Activated B cell treated with CpG ODN at 0.5 μM for 24 hours (primary cell): ENCODE measurements at regions not wholly inside any gene's neighbourhood (a gene's known extent, or its start where the extent isn't known, plus 50 kb on each side); places are given as distances from the start of the nearest gene placed in this dataset.
"Not testable (repeated sequence)": the region's sequence is repeated elsewhere in the genome, so short reads cannot be mapped to it uniquely, and the experiment has no call there.

ENCODE experiments used
- ATAC-seq: fragments of 200-7000 bp; cut with Tn5 transposase; one replicate; pipeline ENCODE4 v1.10.0; 2021; ENCODE audit warnings: low read depth, mild to moderate bottlenecking, moderate library complexity
- CTCF ChIA-PET: fragments of 350-600 bp; sonication (Branson Sonifier 250); formaldehyde crosslinking; loops from one replicate; lab custom pipeline; 2021; ENCODE audit warnings: antibody characterized with exemption; lab: Charles Lee
- POLR2A ChIA-PET: fragments of 350-600 bp; sonication (Branson Sonifier 250); formaldehyde crosslinking; loops from one replicate; lab custom pipeline; 2021; ENCODE audit warnings: antibody characterized with exemption; lab: Charles Lee
- DNase-seq: peaks from one replicate; pipeline ENCODE4 v3.0.0; 2022
- H3K27ac Mint-ChIP-seq: one replicate; pipeline ENCODE4 v1.8.0; 2020; ENCODE audit warnings: mixed read lengths
- H3K27me3 Mint-ChIP-seq: one replicate; pipeline ENCODE4 v1.8.0; 2021; ENCODE audit warnings: mixed read lengths
- H3K36me3 Mint-ChIP-seq: one replicate; pipeline ENCODE4 v1.8.0; 2021; ENCODE audit warnings: low read depth, mixed read lengths
- H3K4me1 Mint-ChIP-seq: one replicate; pipeline ENCODE4 v1.8.0; 2021; ENCODE audit warnings: mixed read lengths
- H3K4me3 Mint-ChIP-seq: one replicate; pipeline ENCODE4 v1.8.0; 2020; ENCODE audit warnings: mild to moderate bottlenecking, mixed read lengths
- H3K9me3 Mint-ChIP-seq: one replicate; pipeline ENCODE4 v1.8.0; 2020; ENCODE audit warnings: mixed read lengths
- CTCF ChIP-seq: fragments of 200-600 bp; IDR thresholded peaks from one replicate; pipeline ENCODE4 v1.8.0; 2022; ENCODE audit warnings: antibody characterized with exemption, mild to moderate bottlenecking
- intact Hi-C: fragments of 100-400 bp; cut with micrococcal nuclease; formaldehyde crosslinking; loops from one replicate; pipeline ENCODE4 v1.15.1; 2024

- ATAC-seq, result no peak
- Mint-ChIP-seq H3K27me3 (no peaks in the 10 kb centered on the region), H3K4me3 (no peak overlapping the region), H3K4me1 (no peaks in the 10 kb centered on the region), H3K9me3 (peaks cover 3% of the 10 kb centered on the region), H3K36me3 (no peaks in the 10 kb centered on the region), H3K27ac (no peak overlapping the region)
- POLR2A ChIA-PET, result no interaction called here
- CTCF ChIA-PET, result no interaction called here
- DNase-seq, result no peak
- intact Hi-C loops, result no loop called here
- TF ChIP-seq CTCF, result no peak
Measured at GRCh38 chr3:75300606-75301005, 363.5 kb upstream of the FRG2C start.

- ATAC-seq, POLR2A ChIA-PET, CTCF ChIA-PET, H3K27me3 Mint-ChIP-seq, H3K4me3 Mint-ChIP-seq, H3K36me3 Mint-ChIP-seq, H3K27ac Mint-ChIP-seq, intact Hi-C loops, DNase-seq, H3K4me1 Mint-ChIP-seq, H3K9me3 Mint-ChIP-seq: not testable (repeated sequence)
Measured at GRCh38 chr3:75301050-75301449, 363.1 kb upstream of the FRG2C start.

GRCh38 chr3:75303741-75304140 lies 360.4 kb upstream of the FRG2C start:
- no peak for ATAC-seq
- Mint-ChIP-seq H3K9me3 (peaks cover under 1% of the 10 kb centered on the region), H3K27ac (no peak overlapping the region), H3K4me1 (no peaks in the 10 kb centered on the region), H3K36me3 (no peaks in the 10 kb centered on the region), H3K4me3 (no peak overlapping the region), H3K27me3 (peaks cover 2% of the 10 kb centered on the region)
- intact Hi-C loops, result no loop called here
- ChIA-PET CTCF (no interaction called here), POLR2A (no interaction called here)
- no peak for TF ChIP-seq CTCF
- no peak for DNase-seq

- ATAC-seq (no peak), DNase-seq (no peak)
- intact Hi-C loops, result no loop called here
- H3K27ac Mint-ChIP-seq, result no peak overlapping the region
- POLR2A ChIA-PET, result no interaction called here
- H3K36me3 Mint-ChIP-seq, result no peaks in the 10 kb centered on the region
- H3K27me3 Mint-ChIP-seq, result peaks cover 6% of the 10 kb centered on the region
- CTCF ChIA-PET, result no interaction called here
- H3K4me1 Mint-ChIP-seq, result no peaks in the 10 kb centered on the region
- H3K9me3 Mint-ChIP-seq, result no peaks in the 10 kb centered on the region
- no peak overlapping the region for H3K4me3 Mint-ChIP-seq
- no peak for TF ChIP-seq CTCF
Measured at GRCh38 chr3:75305901-75306300, 358.2 kb upstream of the FRG2C start.

GRCh38 chr3:75311306-75311705 lies 352.8 kb upstream of the FRG2C start:
- H3K4me1 Mint-ChIP-seq, H3K9me3 Mint-ChIP-seq, DNase-seq, H3K27ac Mint-ChIP-seq, POLR2A ChIA-PET, ATAC-seq, H3K4me3 Mint-ChIP-seq, intact Hi-C loops, CTCF ChIA-PET, H3K27me3 Mint-ChIP-seq, H3K36me3 Mint-ChIP-seq: not testable (repeated sequence)

GRCh38 chr3:75312469-75312868 lies 351.7 kb upstream of the FRG2C start:
- ATAC-seq, H3K9me3 Mint-ChIP-seq, H3K4me1 Mint-ChIP-seq, H3K27ac Mint-ChIP-seq, H3K27me3 Mint-ChIP-seq, H3K4me3 Mint-ChIP-seq, DNase-seq, H3K36me3 Mint-ChIP-seq, POLR2A ChIA-PET, CTCF ChIA-PET, intact Hi-C loops: not testable (repeated sequence)

- ATAC-seq, POLR2A ChIA-PET, H3K27ac Mint-ChIP-seq, H3K27me3 Mint-ChIP-seq, H3K4me3 Mint-ChIP-seq, intact Hi-C loops, DNase-seq, H3K4me1 Mint-ChIP-seq, CTCF ChIA-PET, H3K9me3 Mint-ChIP-seq, H3K36me3 Mint-ChIP-seq: not testable (repeated sequence)
Measured at GRCh38 chr3:75319776-75320175, 344.4 kb upstream of the FRG2C start.
